HEK293 (cell line): ENCODE measurements at regions not wholly inside any gene's neighbourhood (a gene's known extent, or its start where the extent isn't known, plus 50 kb on each side); places are given as distances from the start of the nearest gene placed in this dataset.

Experiments used
- CTCF ChIA-PET: fragments of 350-600 bp; formaldehyde crosslinking; extraction: SDS; loops from one replicate; lab custom pipeline; 2021; ENCODE audit warnings: antibody characterized with exemption; lab: Yijun Ruan, JAX
- POLR2A ChIA-PET: fragments of 300-600 bp; formaldehyde crosslinking; extraction: SDS; loops from one replicate; lab custom pipeline; 2020; ENCODE audit warnings: antibody characterized with exemption, inconsistent platforms; lab: Yijun Ruan, JAX
- H3K27ac ChIP-seq: fragments of 200-500 bp; sonication (Bioruptor generic); 2 replicates; pipeline ENCODE4 v1.5.1; 2014; ENCODE audit warnings: low read depth, low read length, control low read depth, inconsistent platforms; ENCODE audit errors: extremely low read depth
- H3K36me3 ChIP-seq, 2 experiments: fragments of 200-500 bp in 1 of 2; sonication (Bioruptor generic) in 1 of 2; 1 replicate in 1 of 2; 2 replicates in 1 of 2; pipeline ENCODE4 v1.5.1; 2014 to 2017; ENCODE audit warnings: inconsistent platforms in 2 of 2, low read length in 2 of 2; ENCODE audit not compliant: control insufficient read depth in 2 of 2, insufficient read depth in 1 of 2
- H3K4me1 ChIP-seq: fragments of 200-500 bp; sonication (Bioruptor generic); 2 replicates; pipeline ENCODE4 v1.5.1; 2014; ENCODE audit warnings: mild to moderate bottlenecking, low read length, inconsistent platforms; ENCODE audit not compliant: control insufficient read depth, insufficient read depth
- H3K4me3 ChIP-seq: 2 replicates; pipeline ENCODE4 v1.5.1; 2011; ENCODE audit warnings: low read depth, mild to moderate bottlenecking, control low read depth, low read length, moderate library complexity
- H3K9me3 ChIP-seq: fragments of 200-500 bp; sonication (Bioruptor generic); 2 replicates; pipeline ENCODE4 v1.5.1; 2014; ENCODE audit warnings: low read depth, low read length, inconsistent platforms; ENCODE audit not compliant: control insufficient read depth, insufficient read depth
- PBX3 ChIP-seq: sonication (generic); formaldehyde crosslinking; IDR thresholded peaks from 2 replicates; pipeline ENCODE4 v1.8.1; 2022; ENCODE audit warnings: mild to moderate bottlenecking, moderate library complexity, missing genetic modification reagents
- SP7 ChIP-seq: fragments of 450-650 bp; formaldehyde crosslinking; IDR thresholded peaks from 2 replicates; pipeline ENCODE4 v1.5.1; 2016; ENCODE audit warnings: missing biosample characterization, missing genetic modification characterization
- TCF7L2 ChIP-seq: IDR thresholded peaks from 2 replicates; pipeline ENCODE4 v1.6.1; 2011; ENCODE audit warnings: low read depth, mild to moderate bottlenecking, inconsistent platforms, low read length, moderate library complexity, borderline replicate concordance
- ZBTB1 ChIP-seq: fragments of 450-650 bp; formaldehyde crosslinking; IDR thresholded peaks from 2 replicates; pipeline ENCODE4 v1.5.1; 2016; ENCODE audit warnings: missing biosample characterization, missing genetic modification characterization
- ZFP37 ChIP-seq: fragments of 450-650 bp; formaldehyde crosslinking; IDR thresholded peaks from 2 replicates; pipeline ENCODE4 v1.5.1; 2016; ENCODE audit warnings: missing biosample characterization, missing genetic modification characterization
- ZNF10 ChIP-seq: fragments of 450-650 bp; formaldehyde crosslinking; IDR thresholded peaks from 2 replicates; pipeline ENCODE4 v1.5.1; 2017; ENCODE audit warnings: missing biosample characterization, missing genetic modification characterization
- ZNF146 ChIP-seq: fragments of 450-650 bp; formaldehyde crosslinking; IDR thresholded peaks from 2 replicates; pipeline ENCODE4 v1.5.1; 2016; ENCODE audit warnings: missing biosample characterization, missing genetic modification characterization
- ZNF157 ChIP-seq: fragments of 450-650 bp; formaldehyde crosslinking; IDR thresholded peaks from 2 replicates; pipeline ENCODE4 v1.5.1; 2016; ENCODE audit warnings: missing biosample characterization, missing genetic modification characterization
- ZNF239 ChIP-seq: fragments of 450-650 bp; formaldehyde crosslinking; IDR thresholded peaks from 2 replicates; pipeline ENCODE4 v1.5.1; 2016; ENCODE audit warnings: missing biosample characterization, missing genetic modification characterization
- ZNF404 ChIP-seq: fragments of 450-650 bp; formaldehyde crosslinking; IDR thresholded peaks from 2 replicates; pipeline ENCODE4 v1.5.1; 2017; ENCODE audit warnings: missing biosample characterization, missing genetic modification characterization
- ZNF433 ChIP-seq: fragments of 450-650 bp; formaldehyde crosslinking; IDR thresholded peaks from 2 replicates; pipeline ENCODE4 v1.5.1; 2016; ENCODE audit warnings: missing biosample characterization, missing genetic modification characterization, low read depth
- ZNF48 ChIP-seq: fragments of 450-650 bp; formaldehyde crosslinking; IDR thresholded peaks from 2 replicates; pipeline ENCODE4 v1.5.1; 2016; ENCODE audit warnings: missing biosample characterization, missing genetic modification characterization
- ZNF571 ChIP-seq: fragments of 450-650 bp; formaldehyde crosslinking; IDR thresholded peaks from 2 replicates; pipeline ENCODE4 v1.5.0; 2017; ENCODE audit warnings: missing biosample characterization, missing genetic modification characterization
- ZNF600 ChIP-seq: fragments of 450-650 bp; formaldehyde crosslinking; IDR thresholded peaks from 2 replicates; pipeline ENCODE4 v1.5.1; 2016; ENCODE audit warnings: missing biosample characterization, missing genetic modification characterization
- ZNF654 ChIP-seq: fragments of 450-650 bp; formaldehyde crosslinking; IDR thresholded peaks from 2 replicates; pipeline ENCODE4 v1.5.1; 2016; ENCODE audit warnings: low read depth, missing biosample characterization, missing genetic modification characterization
- ZNF701 ChIP-seq: fragments of 450-650 bp; formaldehyde crosslinking; IDR thresholded peaks from 2 replicates; pipeline ENCODE4 v1.5.1; 2016; ENCODE audit warnings: missing biosample characterization, missing genetic modification characterization
- ZNF843 ChIP-seq: fragments of 450-650 bp; formaldehyde crosslinking; IDR thresholded peaks from 2 replicates; pipeline ENCODE4 v1.5.1; 2016; ENCODE audit warnings: missing biosample characterization, missing genetic modification characterization
- ZSCAN18 ChIP-seq: fragments of 450-650 bp; formaldehyde crosslinking; IDR thresholded peaks from 2 replicates; pipeline ENCODE4 v1.5.1; 2016; ENCODE audit warnings: missing biosample characterization, missing genetic modification characterization
- TF ChIP-seq, protein P1 (sequence below): fragments of 450-650 bp; formaldehyde crosslinking; IDR thresholded peaks from 2 replicates; pipeline ENCODE4 v1.5.1; 2016; ENCODE audit warnings: missing biosample characterization, missing genetic modification characterization, borderline replicate concordance
- TF ChIP-seq, protein P2 (sequence below): fragments of 450-650 bp; formaldehyde crosslinking; IDR thresholded peaks from 2 replicates; pipeline ENCODE4 v1.5.1; 2017; ENCODE audit warnings: missing biosample characterization, missing genetic modification characterization
- TF ChIP-seq, protein P3 (sequence below): fragments of 450-650 bp; formaldehyde crosslinking; IDR thresholded peaks from 2 replicates; pipeline ENCODE4 v1.5.1; 2016; ENCODE audit warnings: missing biosample characterization, missing genetic modification characterization
- TF ChIP-seq, protein P4 (sequence below): fragments of 450-650 bp; IDR thresholded peaks from 2 replicates; pipeline ENCODE4 v1.5.1; 2018; ENCODE audit warnings: missing biosample characterization, mild to moderate bottlenecking, missing genetic modification characterization
- TF ChIP-seq, protein P5 (sequence below): fragments of 450-650 bp; formaldehyde crosslinking; IDR thresholded peaks from 2 replicates; pipeline ENCODE4 v1.5.1; 2017; ENCODE audit warnings: missing biosample characterization, missing genetic modification characterization

DNA sequence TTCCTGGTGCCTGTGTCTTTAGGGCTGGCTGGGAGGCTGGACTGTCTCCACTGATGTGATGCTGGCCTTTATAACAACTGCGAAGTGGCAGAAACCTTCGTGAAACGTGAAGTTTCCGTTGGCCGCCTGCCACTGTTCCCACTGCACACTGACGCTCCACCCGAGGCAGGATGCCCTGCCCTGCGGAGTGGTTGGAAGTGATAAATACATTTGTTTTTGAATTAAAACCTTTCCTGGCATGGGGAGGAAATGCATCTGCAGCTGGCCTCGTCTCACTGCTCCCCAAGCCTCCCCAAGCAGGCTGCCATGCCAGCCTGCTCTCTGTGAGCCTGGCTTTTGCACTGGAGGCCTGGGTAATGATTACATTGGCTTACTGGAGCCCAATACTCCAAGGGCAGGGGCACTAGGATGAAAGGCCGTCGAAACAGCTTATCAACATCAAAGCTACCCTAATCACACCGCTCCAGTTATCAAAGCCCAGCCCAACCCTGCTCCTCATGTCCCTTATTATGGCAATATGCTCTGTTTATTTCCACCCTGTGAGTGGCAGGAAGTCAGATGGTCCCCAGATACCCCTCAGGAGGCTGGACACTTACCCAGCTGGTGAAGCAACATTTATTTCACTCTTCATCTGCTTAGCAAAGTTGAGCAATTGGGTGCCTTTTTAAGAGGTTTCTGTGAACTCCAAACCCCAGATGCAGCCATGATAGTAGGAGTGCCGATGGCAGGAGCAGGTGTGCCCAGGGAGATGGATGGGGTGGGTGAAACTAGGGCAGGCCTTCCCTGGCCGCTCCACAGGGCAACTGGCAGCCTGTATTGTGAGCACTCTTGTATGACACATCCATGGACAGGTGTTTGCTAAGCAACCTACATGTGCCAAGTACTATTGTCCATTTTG is 97.4 kb upstream of the ITGA6 start:
- ChIA-PET CTCF (no interaction called here), POLR2A (interaction anchor here (0.6 kb wide), 1 partner anchor 93 kb away, joined by 3 read pairs; no protein-coding TSS in a partner anchor)

DNA sequence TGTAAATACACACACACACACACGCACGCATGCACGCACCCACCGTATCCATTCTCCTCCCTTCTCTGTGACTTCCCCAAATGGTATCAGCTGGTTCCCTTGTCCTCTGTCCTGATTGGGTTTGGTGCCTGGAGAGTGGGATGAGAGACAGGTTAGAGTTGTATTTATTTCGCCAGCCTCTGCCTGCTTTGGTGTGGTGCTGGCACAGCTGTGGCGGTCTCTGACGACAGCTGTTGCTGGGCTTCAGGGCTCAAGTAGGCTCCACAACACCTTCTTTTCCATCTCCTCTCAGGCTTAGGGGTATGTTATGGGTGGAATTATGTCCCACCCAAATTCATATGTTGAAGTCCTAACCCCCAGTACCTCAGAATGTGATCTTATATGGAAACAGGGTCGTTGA is 94.9 kb upstream of the ITGA6 start:
- Histone ChIP-seq H3K27ac (no peak overlapping the region), H3K4me3 (no peak overlapping the region), H3K9me3 (no peaks in the 10 kb centered on the region), H3K4me1 (no peaks in the 10 kb centered on the region), H3K36me3 (no peaks in the 10 kb centered on the region)
- ChIA-PET POLR2A (no interaction called here), CTCF (no interaction called here)
- TF ChIP-seq ZNF600: no peak
- TF ChIP-seq ZNF571 (tag by site-specific recombination): no peak
- TF ChIP-seq, protein P1, sequence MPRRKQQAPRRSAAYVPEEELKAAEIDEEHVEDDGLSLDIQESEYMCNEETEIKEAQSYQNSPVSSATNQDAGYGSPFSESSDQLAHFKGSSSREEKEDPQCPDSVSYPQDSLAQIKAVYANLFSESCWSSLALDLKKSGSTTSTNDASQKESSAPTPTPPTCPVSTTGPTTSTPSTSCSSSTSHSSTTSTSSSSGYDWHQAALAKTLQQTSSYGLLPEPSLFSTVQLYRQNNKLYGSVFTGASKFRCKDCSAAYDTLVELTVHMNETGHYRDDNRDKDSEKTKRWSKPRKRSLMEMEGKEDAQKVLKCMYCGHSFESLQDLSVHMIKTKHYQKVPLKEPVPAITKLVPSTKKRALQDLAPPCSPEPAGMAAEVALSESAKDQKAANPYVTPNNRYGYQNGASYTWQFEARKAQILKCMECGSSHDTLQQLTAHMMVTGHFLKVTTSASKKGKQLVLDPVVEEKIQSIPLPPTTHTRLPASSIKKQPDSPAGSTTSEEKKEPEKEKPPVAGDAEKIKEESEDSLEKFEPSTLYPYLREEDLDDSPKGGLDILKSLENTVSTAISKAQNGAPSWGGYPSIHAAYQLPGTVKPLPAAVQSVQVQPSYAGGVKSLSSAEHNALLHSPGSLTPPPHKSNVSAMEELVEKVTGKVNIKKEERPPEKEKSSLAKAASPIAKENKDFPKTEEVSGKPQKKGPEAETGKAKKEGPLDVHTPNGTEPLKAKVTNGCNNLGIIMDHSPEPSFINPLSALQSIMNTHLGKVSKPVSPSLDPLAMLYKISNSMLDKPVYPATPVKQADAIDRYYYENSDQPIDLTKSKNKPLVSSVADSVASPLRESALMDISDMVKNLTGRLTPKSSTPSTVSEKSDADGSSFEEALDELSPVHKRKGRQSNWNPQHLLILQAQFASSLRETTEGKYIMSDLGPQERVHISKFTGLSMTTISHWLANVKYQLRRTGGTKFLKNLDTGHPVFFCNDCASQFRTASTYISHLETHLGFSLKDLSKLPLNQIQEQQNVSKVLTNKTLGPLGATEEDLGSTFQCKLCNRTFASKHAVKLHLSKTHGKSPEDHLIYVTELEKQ (tag by site-specific recombination): no peak
- no peak for TF ChIP-seq ZFP37 (tag by site-specific recombination)
- TF ChIP-seq, protein P2, sequence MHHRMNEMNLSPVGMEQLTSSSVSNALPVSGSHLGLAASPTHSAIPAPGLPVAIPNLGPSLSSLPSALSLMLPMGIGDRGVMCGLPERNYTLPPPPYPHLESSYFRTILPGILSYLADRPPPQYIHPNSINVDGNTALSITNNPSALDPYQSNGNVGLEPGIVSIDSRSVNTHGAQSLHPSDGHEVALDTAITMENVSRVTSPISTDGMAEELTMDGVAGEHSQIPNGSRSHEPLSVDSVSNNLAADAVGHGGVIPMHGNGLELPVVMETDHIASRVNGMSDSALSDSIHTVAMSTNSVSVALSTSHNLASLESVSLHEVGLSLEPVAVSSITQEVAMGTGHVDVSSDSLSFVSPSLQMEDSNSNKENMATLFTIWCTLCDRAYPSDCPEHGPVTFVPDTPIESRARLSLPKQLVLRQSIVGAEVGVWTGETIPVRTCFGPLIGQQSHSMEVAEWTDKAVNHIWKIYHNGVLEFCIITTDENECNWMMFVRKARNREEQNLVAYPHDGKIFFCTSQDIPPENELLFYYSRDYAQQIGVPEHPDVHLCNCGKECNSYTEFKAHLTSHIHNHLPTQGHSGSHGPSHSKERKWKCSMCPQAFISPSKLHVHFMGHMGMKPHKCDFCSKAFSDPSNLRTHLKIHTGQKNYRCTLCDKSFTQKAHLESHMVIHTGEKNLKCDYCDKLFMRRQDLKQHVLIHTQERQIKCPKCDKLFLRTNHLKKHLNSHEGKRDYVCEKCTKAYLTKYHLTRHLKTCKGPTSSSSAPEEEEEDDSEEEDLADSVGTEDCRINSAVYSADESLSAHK: no peak

More for the DNA sequence above, 97.4 kb upstream of the ITGA6 start:
- Histone ChIP-seq H3K4me3 (no peak overlapping the region), H3K9me3 (no peaks in the 10 kb centered on the region), H3K4me1 (no peaks in the 10 kb centered on the region), H3K36me3 (no peaks in the 10 kb centered on the region)
- TF ChIP-seq ZNF239 (tag by site-specific recombination) (no peak), ZBTB1 (tag by site-specific recombination) (no peak), SP7 (no peak), ZNF146 (no peak), PBX3 (CRISPR knock-in tag) (no peak), TCF7L2 (no peak), ZNF654 (tag by site-specific recombination) (no peak), ZSCAN18 (tag by site-specific recombination) (no peak), ZNF571 (tag by site-specific recombination) (no peak), ZNF157 (tag by site-specific recombination) (no peak), ZNF48 (tag by site-specific recombination) (no peak), ZNF433 (tag by site-specific recombination) (no peak), ZNF701 (tag by site-specific recombination) (no peak), ZNF843 (tag by site-specific recombination) (no peak), ZNF10 (tag by site-specific recombination) (no peak), ZNF404 (tag by site-specific recombination) (no peak)
- TF ChIP-seq, protein P3, sequence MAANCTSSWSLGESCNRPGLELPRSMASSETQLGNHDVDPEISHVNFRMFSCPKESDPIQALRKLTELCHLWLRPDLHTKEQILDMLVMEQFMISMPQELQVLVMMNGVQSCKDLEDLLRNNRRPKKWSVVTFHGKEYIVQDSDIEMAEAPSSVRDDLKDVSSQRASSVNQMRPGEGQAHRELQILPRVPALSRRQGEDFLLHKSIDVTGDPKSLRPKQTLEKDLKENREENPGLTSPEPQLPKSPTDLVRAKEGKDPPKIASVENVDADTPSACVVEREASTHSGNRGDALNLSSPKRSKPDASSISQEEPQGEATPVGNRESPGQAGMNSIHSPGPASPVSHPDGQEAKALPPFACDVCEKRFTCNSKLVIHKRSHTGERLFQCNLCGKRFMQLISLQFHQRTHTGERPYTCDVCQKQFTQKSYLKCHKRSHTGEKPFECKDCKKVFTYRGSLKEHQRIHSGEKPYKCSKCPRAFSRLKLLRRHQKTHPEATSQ (tag by site-specific recombination): no peak
- TF ChIP-seq, protein P4, sequence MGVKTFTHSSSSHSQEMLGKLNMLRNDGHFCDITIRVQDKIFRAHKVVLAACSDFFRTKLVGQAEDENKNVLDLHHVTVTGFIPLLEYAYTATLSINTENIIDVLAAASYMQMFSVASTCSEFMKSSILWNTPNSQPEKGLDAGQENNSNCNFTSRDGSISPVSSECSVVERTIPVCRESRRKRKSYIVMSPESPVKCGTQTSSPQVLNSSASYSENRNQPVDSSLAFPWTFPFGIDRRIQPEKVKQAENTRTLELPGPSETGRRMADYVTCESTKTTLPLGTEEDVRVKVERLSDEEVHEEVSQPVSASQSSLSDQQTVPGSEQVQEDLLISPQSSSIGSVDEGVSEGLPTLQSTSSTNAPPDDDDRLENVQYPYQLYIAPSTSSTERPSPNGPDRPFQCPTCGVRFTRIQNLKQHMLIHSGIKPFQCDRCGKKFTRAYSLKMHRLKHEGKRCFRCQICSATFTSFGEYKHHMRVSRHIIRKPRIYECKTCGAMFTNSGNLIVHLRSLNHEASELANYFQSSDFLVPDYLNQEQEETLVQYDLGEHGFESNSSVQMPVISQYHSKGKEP (tag by site-specific recombination): no peak
- TF ChIP-seq, protein P5, sequence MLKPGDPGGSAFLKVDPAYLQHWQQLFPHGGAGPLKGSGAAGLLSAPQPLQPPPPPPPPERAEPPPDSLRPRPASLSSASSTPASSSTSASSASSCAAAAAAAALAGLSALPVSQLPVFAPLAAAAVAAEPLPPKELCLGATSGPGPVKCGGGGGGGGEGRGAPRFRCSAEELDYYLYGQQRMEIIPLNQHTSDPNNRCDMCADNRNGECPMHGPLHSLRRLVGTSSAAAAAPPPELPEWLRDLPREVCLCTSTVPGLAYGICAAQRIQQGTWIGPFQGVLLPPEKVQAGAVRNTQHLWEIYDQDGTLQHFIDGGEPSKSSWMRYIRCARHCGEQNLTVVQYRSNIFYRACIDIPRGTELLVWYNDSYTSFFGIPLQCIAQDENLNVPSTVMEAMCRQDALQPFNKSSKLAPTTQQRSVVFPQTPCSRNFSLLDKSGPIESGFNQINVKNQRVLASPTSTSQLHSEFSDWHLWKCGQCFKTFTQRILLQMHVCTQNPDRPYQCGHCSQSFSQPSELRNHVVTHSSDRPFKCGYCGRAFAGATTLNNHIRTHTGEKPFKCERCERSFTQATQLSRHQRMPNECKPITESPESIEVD: no peak
- TF ChIP-seq, all 188 proteins: peak for 0
- no peak overlapping the region for H3K27ac ChIP-seq
